ENCODE measurements at regions not wholly inside any gene's neighbourhood (a gene's known extent, or its start where the extent isn't known, plus 50 kb on each side); places are given as distances from the start of the nearest gene placed in this dataset.

DNA sequence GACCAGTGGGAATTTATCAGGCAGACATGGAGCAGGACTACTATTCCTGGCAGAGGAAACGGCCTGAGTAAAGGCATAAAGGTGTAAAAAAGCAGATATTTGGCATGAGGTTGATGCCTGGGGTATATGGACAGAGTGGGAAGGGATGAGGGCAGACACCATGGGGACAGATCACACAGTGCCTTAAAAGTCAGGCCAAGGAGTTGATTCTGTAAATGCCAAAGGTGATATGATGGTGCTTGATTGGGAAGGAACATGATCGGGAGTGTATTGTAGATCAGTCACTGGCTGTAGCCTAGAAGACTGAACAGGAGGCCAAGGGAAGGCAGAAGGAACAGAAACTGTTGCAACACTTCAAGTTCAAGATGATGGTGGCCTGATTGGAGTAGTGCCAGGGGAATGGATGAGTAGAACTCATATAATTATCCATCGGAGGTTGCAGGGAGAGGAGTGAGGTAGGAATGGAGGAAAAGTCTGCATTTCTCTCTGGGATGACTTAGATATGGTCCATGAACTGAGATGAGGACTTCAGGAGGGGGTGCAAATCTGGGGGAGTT lies 594.3 kb upstream of the KLF4 start:
- ChIA-PET POLR2A (ENCODE audit: unreplicated experiment) (no interaction called here), CTCF (no interaction called here)
- Histone ChIP-seq H4K8ac (ENCODE audit: low read depth in 2 of 2, low read length in 2 of 2) (no peak overlapping the region), H3K9me3 (ENCODE audit: control insufficient read depth, insufficient read depth, low read length) (no peaks in the 10 kb centered on the region), H4K91ac (ENCODE audit: insufficient read depth, low read depth, low read length) (no peak overlapping the region), H3K79me1 (ENCODE audit: low read depth in 1 of 2, low read length in 2 of 2) (no peaks in the 10 kb centered on the region), H2AK5ac (ENCODE audit: low read depth, low read length) (no peak overlapping the region), H3K27ac (ENCODE audit: insufficient read depth, low read length) (no peak overlapping the region), H3K36me3 (ENCODE audit: control insufficient read depth, insufficient read depth, low read length) (no peaks in the 10 kb centered on the region), H4K20me1 (ENCODE audit: insufficient read depth, low read length) (no peaks in the 10 kb centered on the region), H2AK9ac (replicated peaks; ENCODE audit: low read depth, low read length, poor library complexity) (no peak overlapping the region), H3K4ac (ENCODE audit: low read depth, low read length) (no peak overlapping the region), H3K14ac (replicated peaks; ENCODE audit: low read depth, low read length) (no peak overlapping the region), H3K4me2 (ENCODE audit: low read depth, low read length) (no peak overlapping the region), H3K4me3 (ENCODE audit: insufficient read depth, low read depth, low read length) (no peak overlapping the region), H2BK15ac (ENCODE audit: low read depth, low read length) (no peak overlapping the region), H3K9me1 (ENCODE audit: insufficient read depth, low read length) (no peaks in the 10 kb centered on the region), H2BK20ac (ENCODE audit: low read depth, low read length) (no peak overlapping the region), H3K27me3 (ENCODE audit: control insufficient read depth, insufficient read depth, low read length) (peaks cover 12% of the 10 kb centered on the region), H3K23ac (ENCODE audit: low read depth, low read length) (no peak overlapping the region), H3K18ac (ENCODE audit: low read depth, low read length) (no peak overlapping the region), H4K5ac (ENCODE audit: low read depth, low read length) (no peak overlapping the region), H2BK5ac (ENCODE audit: low read depth, low read length, poor library complexity, severe bottlenecking) (no peak overlapping the region), H3K4me1 (ENCODE audit: control insufficient read depth, insufficient read depth, low read length) (no peaks in the 10 kb centered on the region), H2AFZ (replicated peaks; ENCODE audit: low read length, poor library complexity) (no peak overlapping the region), H3K56ac (ENCODE audit: extremely low read depth, insufficient read depth, low read length) (no peak overlapping the region), H3K9ac (ENCODE audit: low read depth, low read length) (no peak overlapping the region), H2BK120ac (ENCODE audit: low read depth, low read length) (no peak overlapping the region)
- ATAC-seq (ENCODE audit: low read depth) (no peak), DNase-seq (no peak)
- in situ Hi-C loops (cut with MboI; ENCODE audit: low sequenced_read_pairs) = no loop called here
- TF ChIP-seq FOS (IDR thresholded peaks at IDR 0.05; ENCODE audit: low read depth, low read length) (no peak), NFE2L2 (IDR thresholded peaks at IDR 0.05; ENCODE audit: low read depth, low read length) (no peak), RFX5 (IDR thresholded peaks at IDR 0.05; ENCODE audit: low read depth, low read length) (no peak), MAZ (IDR thresholded peaks at IDR 0.05; ENCODE audit: borderline replicate concordance, low read depth, low read length) (no peak), BHLHE40 (IDR thresholded peaks at IDR 0.05; ENCODE audit: low read depth, low read length) (no peak), POLR2A (IDR thresholded peaks at IDR 0.05; ENCODE audit: low read depth, low read length) (no peak), RAD21 (IDR thresholded peaks at IDR 0.05; ENCODE audit: low read length) (no peak), SMC3 (IDR thresholded peaks at IDR 0.05; ENCODE audit: low read depth, low read length) (no peak), CHD1 (IDR thresholded peaks at IDR 0.05; ENCODE audit: low read depth, low read length) (no peak), CEBPB (IDR thresholded peaks at IDR 0.05; ENCODE audit: low read depth, low read length) (no peak)
- TF ChIP-seq, protein P1, sequence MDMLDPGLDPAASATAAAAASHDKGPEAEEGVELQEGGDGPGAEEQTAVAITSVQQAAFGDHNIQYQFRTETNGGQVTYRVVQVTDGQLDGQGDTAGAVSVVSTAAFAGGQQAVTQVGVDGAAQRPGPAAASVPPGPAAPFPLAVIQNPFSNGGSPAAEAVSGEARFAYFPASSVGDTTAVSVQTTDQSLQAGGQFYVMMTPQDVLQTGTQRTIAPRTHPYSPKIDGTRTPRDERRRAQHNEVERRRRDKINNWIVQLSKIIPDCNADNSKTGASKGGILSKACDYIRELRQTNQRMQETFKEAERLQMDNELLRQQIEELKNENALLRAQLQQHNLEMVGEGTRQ (IDR thresholded peaks at IDR 0.05; ENCODE audit: low read depth, low read length) = no peak
- TF ChIP-seq, protein P2, sequence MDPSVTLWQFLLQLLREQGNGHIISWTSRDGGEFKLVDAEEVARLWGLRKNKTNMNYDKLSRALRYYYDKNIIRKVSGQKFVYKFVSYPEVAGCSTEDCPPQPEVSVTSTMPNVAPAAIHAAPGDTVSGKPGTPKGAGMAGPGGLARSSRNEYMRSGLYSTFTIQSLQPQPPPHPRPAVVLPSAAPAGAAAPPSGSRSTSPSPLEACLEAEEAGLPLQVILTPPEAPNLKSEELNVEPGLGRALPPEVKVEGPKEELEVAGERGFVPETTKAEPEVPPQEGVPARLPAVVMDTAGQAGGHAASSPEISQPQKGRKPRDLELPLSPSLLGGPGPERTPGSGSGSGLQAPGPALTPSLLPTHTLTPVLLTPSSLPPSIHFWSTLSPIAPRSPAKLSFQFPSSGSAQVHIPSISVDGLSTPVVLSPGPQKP (IDR thresholded peaks at IDR 0.05; ENCODE audit: borderline replicate concordance, low read depth, low read length) = no peak
- TF ChIP-seq, protein P3, sequence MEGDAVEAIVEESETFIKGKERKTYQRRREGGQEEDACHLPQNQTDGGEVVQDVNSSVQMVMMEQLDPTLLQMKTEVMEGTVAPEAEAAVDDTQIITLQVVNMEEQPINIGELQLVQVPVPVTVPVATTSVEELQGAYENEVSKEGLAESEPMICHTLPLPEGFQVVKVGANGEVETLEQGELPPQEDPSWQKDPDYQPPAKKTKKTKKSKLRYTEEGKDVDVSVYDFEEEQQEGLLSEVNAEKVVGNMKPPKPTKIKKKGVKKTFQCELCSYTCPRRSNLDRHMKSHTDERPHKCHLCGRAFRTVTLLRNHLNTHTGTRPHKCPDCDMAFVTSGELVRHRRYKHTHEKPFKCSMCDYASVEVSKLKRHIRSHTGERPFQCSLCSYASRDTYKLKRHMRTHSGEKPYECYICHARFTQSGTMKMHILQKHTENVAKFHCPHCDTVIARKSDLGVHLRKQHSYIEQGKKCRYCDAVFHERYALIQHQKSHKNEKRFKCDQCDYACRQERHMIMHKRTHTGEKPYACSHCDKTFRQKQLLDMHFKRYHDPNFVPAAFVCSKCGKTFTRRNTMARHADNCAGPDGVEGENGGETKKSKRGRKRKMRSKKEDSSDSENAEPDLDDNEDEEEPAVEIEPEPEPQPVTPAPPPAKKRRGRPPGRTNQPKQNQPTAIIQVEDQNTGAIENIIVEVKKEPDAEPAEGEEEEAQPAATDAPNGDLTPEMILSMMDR (conservative IDR thresholded peaks at IDR 0.05; ENCODE audit: low read depth, low read length) = no peak
- intact Hi-C loops (cut with micrococcal nuclease) = no loop called here
- dilution Hi-C loops (cut with HindIII; ENCODE audit: low sequenced_read_pairs, unreplicated experiment) = no loop called here
- BruUV-seq (replicated peaks) = no TSS peak
- WGBS, 2 experiments (ENCODE audit: extremely low coverage in 2 of 2, insufficient read length in 1 of 2) = 68% methylated on average over 2 of the region's 3 CpGs; no CpG with 5 or more reads in 1 of the 2 experiments
